ENCODE measurements at regions not wholly inside any gene's neighbourhood (a gene's known extent, or its start where the extent isn't known, plus 50 kb on each side); places are given as distances from the start of the nearest gene placed in this dataset.
"Not testable (repeated sequence)": the region's sequence is repeated elsewhere in the genome, so short reads cannot be mapped to it uniquely, and the experiment has no call there.

GRCh38 chr5:110832683-110833082 lies 93.9 kb downstream of the SLC25A46 start:
- TF ChIP-seq CTCF (IDR thresholded peaks at IDR 0.05; ENCODE audit: low read depth, low read length) (no peak), MYC (IDR thresholded peaks at IDR 0.05; ENCODE audit: low read depth, low read length) (no peak), POLR2A (IDR thresholded peaks at IDR 0.05; ENCODE audit: extremely low read depth, insufficient read length) (no peak), MAX (IDR thresholded peaks at IDR 0.05; ENCODE audit: low read depth, low read length) (no peak)
- no peak for DNase-seq (ENCODE audit: low read depth)
- no peak overlapping the region for H3K4me3 ChIP-seq (ENCODE audit: low read depth, low read length)

DNA sequence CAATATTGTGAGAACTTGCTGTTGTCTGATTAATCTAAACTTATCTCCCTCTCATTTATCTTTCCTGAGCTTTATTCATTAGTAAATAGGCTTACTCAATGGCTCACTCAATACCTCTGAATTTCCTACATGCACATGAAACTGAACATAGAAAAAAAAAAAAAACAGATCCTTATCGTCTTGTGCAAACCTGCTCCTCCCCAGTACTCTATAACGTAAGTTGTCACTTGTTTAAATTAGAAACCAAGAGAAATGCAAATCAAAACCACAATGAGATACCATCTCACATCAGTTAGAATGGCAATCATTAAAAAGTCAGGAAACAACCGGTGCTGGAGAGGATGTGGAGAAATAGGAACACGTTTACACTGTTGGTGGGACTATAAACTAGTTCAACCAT lies 96.1 kb downstream of the SLC25A46 start:
- not testable (repeated sequence) for H3K4me3 ChIP-seq (ENCODE audit: low read depth, low read length); DNase-seq (ENCODE audit: low read depth)

GRCh38 chr5:110836851-110837250 lies 98.0 kb downstream of the SLC25A46 start:
- no peak overlapping the region for H3K4me3 ChIP-seq (ENCODE audit: low read depth, low read length)
- no peak for DNase-seq (ENCODE audit: low read depth)
- TF ChIP-seq CTCF (IDR thresholded peaks at IDR 0.05; ENCODE audit: low read depth, low read length) (no peak), MAX (IDR thresholded peaks at IDR 0.05; ENCODE audit: low read depth, low read length) (no peak), POLR2A (IDR thresholded peaks at IDR 0.05; ENCODE audit: extremely low read depth, insufficient read length) (no peak), MYC (IDR thresholded peaks at IDR 0.05; ENCODE audit: low read depth, low read length) (no peak)

DNA sequence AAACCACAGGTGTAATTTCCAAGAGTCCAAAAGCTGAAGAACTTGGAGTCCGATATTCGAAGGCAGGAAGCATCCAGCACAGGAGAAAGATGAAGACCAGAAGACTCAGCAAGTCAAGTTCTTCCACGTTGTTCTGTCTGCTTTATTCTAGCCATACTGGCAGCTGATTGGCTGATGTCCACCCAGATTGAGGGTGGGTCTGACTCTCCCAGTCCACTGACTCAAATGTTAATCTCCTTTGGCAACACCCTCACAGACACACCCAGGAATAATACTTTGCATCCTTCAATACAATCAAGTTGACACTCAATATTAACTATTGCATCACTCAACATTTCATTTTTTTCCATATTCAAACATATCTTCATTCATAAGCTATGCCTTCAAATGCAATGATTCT lies 99.5 kb downstream of the SLC25A46 start:
- H3K4me3 ChIP-seq (ENCODE audit: low read depth, low read length); DNase-seq (ENCODE audit: low read depth): not testable (repeated sequence)

DNA sequence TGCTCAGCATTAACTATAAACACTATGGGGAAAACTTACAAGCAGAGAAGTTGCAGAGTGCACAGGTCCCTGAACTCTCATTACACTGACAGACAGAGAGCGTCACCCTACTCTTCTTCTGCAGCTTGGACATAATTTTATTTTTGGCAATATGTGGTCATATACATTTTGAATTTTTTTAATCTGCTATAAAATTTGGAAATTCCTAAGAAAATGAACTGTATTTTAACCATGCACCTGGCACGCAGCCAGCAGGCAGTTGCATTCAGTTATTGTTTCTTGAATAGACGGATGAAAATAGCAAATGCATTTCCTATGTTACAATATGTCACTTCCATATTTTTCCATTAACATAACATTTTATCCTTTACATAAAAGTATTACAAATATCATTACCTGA lies 100.2 kb downstream of the SLC25A46 start:
- TF ChIP-seq MYC (IDR thresholded peaks at IDR 0.05; ENCODE audit: low read depth, low read length) = no peak
- no peak for TF ChIP-seq MAX (IDR thresholded peaks at IDR 0.05; ENCODE audit: low read depth, low read length)
- TF ChIP-seq POLR2A (IDR thresholded peaks at IDR 0.05; ENCODE audit: extremely low read depth, insufficient read length) = no peak
- no peak for TF ChIP-seq CTCF (IDR thresholded peaks at IDR 0.05; ENCODE audit: low read depth, low read length)
- no peak for DNase-seq (ENCODE audit: low read depth)
- no peak overlapping the region for H3K4me3 ChIP-seq (ENCODE audit: low read depth, low read length)

DNA sequence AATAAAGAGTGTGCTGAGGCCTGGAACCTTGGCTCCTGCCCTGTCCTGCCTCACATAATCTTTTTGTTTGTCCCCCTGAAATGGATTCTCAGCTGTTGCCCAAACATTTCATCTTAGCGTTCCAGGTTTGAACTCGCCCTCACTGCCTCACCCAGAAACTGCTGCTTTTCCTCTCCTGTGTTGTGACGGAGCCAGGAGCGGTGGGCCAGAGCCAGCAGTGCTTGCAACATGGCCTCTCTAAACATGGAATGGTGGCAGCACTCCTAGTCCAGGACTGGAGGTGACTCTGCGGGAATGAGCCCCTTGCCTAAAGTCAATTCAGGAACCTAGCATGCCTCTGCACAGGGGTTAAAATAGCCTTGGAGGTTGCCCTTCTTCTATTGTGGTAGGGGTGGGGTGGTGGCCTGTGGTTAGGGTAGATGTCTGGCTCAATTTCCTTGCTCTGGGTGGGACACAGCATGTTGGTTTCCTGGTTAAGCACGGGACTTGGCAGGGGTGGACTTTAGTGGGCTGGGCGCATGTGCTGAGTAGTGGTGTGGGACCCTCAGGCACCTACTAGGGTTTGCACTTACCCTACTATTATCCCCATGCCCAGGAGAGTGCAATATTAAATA lies 101.6 kb downstream of the SLC25A46 start:
- TF ChIP-seq POLR2A (IDR thresholded peaks at IDR 0.05; ENCODE audit: extremely low read depth, insufficient read length) (no peak), CTCF (IDR thresholded peaks at IDR 0.05; ENCODE audit: low read depth, low read length) (no peak), MYC (IDR thresholded peaks at IDR 0.05; ENCODE audit: low read depth, low read length) (no peak), MAX (IDR thresholded peaks at IDR 0.05; ENCODE audit: low read depth, low read length) (no peak)
- no peak overlapping the region for H3K4me3 ChIP-seq (ENCODE audit: low read depth, low read length)
- no peak for DNase-seq (ENCODE audit: low read depth)

DNA sequence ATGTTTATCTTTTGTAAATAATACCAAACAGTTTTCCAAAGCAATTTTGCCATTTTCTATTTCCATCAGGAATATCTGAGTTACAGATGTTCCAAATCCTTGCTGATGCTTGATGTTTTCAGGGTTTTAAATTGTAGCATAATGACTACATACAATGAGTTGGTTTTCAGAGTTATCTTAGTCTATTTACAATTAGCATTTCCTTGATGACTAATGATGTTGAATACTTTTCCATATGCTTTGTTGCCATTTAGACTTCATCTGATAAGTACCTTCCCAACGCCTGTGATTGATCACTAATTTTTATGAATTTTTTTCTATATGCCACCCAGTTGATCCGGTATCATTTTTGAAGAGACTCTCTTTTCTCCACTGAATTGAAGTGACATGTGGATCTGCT lies 102.3 kb downstream of the SLC25A46 start:
- H3K4me3 ChIP-seq (ENCODE audit: low read depth, low read length) = no peak overlapping the region
- DNase-seq (ENCODE audit: low read depth) = no peak
- TF ChIP-seq MAX (IDR thresholded peaks at IDR 0.05; ENCODE audit: low read depth, low read length) (no peak), POLR2A (IDR thresholded peaks at IDR 0.05; ENCODE audit: extremely low read depth, insufficient read length) (no peak), MYC (IDR thresholded peaks at IDR 0.05; ENCODE audit: low read depth, low read length) (no peak), CTCF (IDR thresholded peaks at IDR 0.05; ENCODE audit: low read depth, low read length) (no peak)

Measured in NB4 (cell line).